GM21576 (cell line): ENCODE measurements at regions not wholly inside any gene's neighbourhood (a gene's known extent, or its start where the extent isn't known, plus 50 kb on each side); places are given as distances from the start of the nearest gene placed in this dataset.

ENCODE experiments used
- ATAC-seq: cut with Tn5 transposase; IDR thresholded peaks from one replicate; pipeline ENCODE4 v1.9.1; 2021; ENCODE audit warnings: mild to moderate bottlenecking, moderate library complexity; ENCODE audit not compliant: unreplicated experiment

- ATAC-seq: peak; percentile 92
Measured at GRCh38 chr2:39513641-39514094, 76.6 kb upstream of the MAP4K3 start.

GRCh38 chr2:39514825-39515224, 77.7 kb upstream of the MAP4K3 start:
- ATAC-seq: no peak

GRCh38 chr2:39515273-39515896, 78.3 kb upstream of the MAP4K3 start:
- no peak for ATAC-seq

- ATAC-seq: no peak
Measured at GRCh38 chr2:39515897-39516346, 78.8 kb upstream of the MAP4K3 start.

- no peak for ATAC-seq
Measured at GRCh38 chr2:39516347-39517101, 79.4 kb upstream of the MAP4K3 start.

GRCh38 chr2:39517102-39517436, 80.0 kb upstream of the MAP4K3 start:
- no peak for ATAC-seq

GRCh38 chr2:39517622-39518021, 80.5 kb upstream of the MAP4K3 start:
- ATAC-seq: no peak

GRCh38 chr2:39519886-39520285, 82.8 kb upstream of the MAP4K3 start:
- no peak for ATAC-seq

GRCh38 chr2:39521876-39522517, 84.9 kb upstream of the MAP4K3 start:
- no peak for ATAC-seq

GRCh38 chr2:39522518-39522877, 85.4 kb upstream of the MAP4K3 start:
- ATAC-seq: no peak

- ATAC-seq: no peak
Measured at GRCh38 chr2:39523308-39524044, 86.4 kb upstream of the MAP4K3 start.

- ATAC-seq: no peak
Measured at GRCh38 chr2:39524061-39524460, 87.0 kb upstream of the MAP4K3 start.

- no peak for ATAC-seq
Measured at GRCh38 chr2:39524756-39525635, 87.9 kb upstream of the MAP4K3 start.

GRCh38 chr2:39525636-39526412, 88.7 kb upstream of the MAP4K3 start:
- no peak for ATAC-seq

GRCh38 chr2:39528701-39529100, 91.6 kb upstream of the MAP4K3 start:
- no peak for ATAC-seq

- ATAC-seq: no peak
Measured at GRCh38 chr2:39529836-39530235, 92.8 kb upstream of the MAP4K3 start.

- ATAC-seq: no peak
Measured at GRCh38 chr2:39530411-39530866, 93.4 kb upstream of the MAP4K3 start.

GRCh38 chr2:39531220-39531777, 94.2 kb upstream of the MAP4K3 start:
- no peak for ATAC-seq

- no peak for ATAC-seq
Measured at GRCh38 chr2:39532933-39533332, 95.8 kb upstream of the MAP4K3 start.
